Kidney tubule cell (primary cell): ENCODE measurements at regions not wholly inside any gene's neighbourhood (a gene's known extent, or its start where the extent isn't known, plus 50 kb on each side); places are given as distances from the start of the nearest gene placed in this dataset.
A peak's percentile ranks its signal among the peaks of the same experiment; 100 is the strongest.
"Not testable (repeated sequence)": the region's sequence is repeated elsewhere in the genome, so short reads cannot be mapped to it uniquely, and the experiment has no call there.

ENCODE experiments used
- DNase-seq: peaks from one replicate; pipeline ENCODE4 v3.0.0-alpha.2; 2018; ENCODE audit warnings: low spot score

- DNase-seq = no peak
Measured at GRCh38 chr1:81738875-81739274, 61.9 kb upstream of the ADGRL2 start.

- no peak for DNase-seq
Measured at GRCh38 chr1:81733480-81733879, 67.3 kb upstream of the ADGRL2 start.

- DNase-seq = peak; percentile 87
Measured at GRCh38 chr1:81731989-81732388, 68.7 kb upstream of the ADGRL2 start.

GRCh38 chr1:81730881-81731280 is 69.9 kb upstream of the ADGRL2 start:
- DNase-seq = peak; percentile 75

- not testable (repeated sequence) for DNase-seq
Measured at GRCh38 chr1:81730299-81730698, 70.4 kb upstream of the ADGRL2 start.

GRCh38 chr1:81729818-81730217 is 70.9 kb upstream of the ADGRL2 start:
- DNase-seq = no peak

GRCh38 chr1:81729239-81729638 is 71.5 kb upstream of the ADGRL2 start:
- no peak for DNase-seq

GRCh38 chr1:81725823-81726222 is 74.9 kb upstream of the ADGRL2 start:
- DNase-seq = no peak

- not testable (repeated sequence) for DNase-seq
Measured at GRCh38 chr1:81722631-81723328, 78.0 kb upstream of the ADGRL2 start.

- not testable (repeated sequence) for DNase-seq
Measured at GRCh38 chr1:81720256-81720655, 80.5 kb upstream of the ADGRL2 start.

GRCh38 chr1:81717230-81717629 is 83.5 kb upstream of the ADGRL2 start:
- no peak for DNase-seq

- no peak for DNase-seq
Measured at GRCh38 chr1:81715391-81715790, 85.3 kb upstream of the ADGRL2 start.

- no peak for DNase-seq
Measured at GRCh38 chr1:81714636-81715035, 86.1 kb upstream of the ADGRL2 start.

GRCh38 chr1:81712425-81712824 is 88.3 kb upstream of the ADGRL2 start:
- no peak for DNase-seq

- no peak for DNase-seq
Measured at GRCh38 chr1:81710857-81711256, 89.9 kb upstream of the ADGRL2 start.

GRCh38 chr1:81708250-81708649 is 92.5 kb upstream of the ADGRL2 start:
- DNase-seq = no peak

GRCh38 chr1:81706650-81707435 is 93.9 kb upstream of the ADGRL2 start:
- peak; percentile 76 for DNase-seq

- DNase-seq = peak; percentile 13
Measured at GRCh38 chr1:81703756-81704463, 96.8 kb upstream of the ADGRL2 start.

GRCh38 chr1:81703391-81703755 is 97.4 kb upstream of the ADGRL2 start:
- DNase-seq = peak; percentile 49

- peak; percentile 78 for DNase-seq
Measured at GRCh38 chr1:81702903-81703302, 97.8 kb upstream of the ADGRL2 start.

GRCh38 chr1:81702079-81702715 is 98.5 kb upstream of the ADGRL2 start:
- DNase-seq = no peak

GRCh38 chr1:81700728-81701470 is 99.8 kb upstream of the ADGRL2 start:
- DNase-seq = no peak
